ENCODE measurements at regions not wholly inside any gene's neighbourhood (a gene's known extent, or its start where the extent isn't known, plus 50 kb on each side); places are given as distances from the start of the nearest gene placed in this dataset.

DNA sequence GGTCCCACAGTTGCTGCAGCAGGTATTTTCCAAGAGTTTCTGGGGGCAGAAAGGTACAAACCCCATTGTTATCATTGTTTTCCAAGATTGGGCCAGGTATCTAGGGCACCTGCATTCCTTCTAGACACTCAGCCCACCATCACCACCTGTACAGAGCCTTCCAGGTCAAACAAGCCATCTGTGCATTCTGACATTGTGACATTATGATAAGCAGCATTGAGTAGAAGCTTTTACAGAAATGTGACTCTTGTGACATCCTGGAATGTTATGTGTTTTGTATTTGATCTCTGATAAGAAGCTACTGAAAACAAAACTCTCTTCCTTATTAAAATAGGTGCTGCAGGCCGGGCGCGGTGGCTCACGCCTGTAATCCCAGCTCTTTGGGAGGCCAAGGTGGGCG lies 128.1 kb upstream of the CCN2 start:
- Histone ChIP-seq H3K4me3 (ENCODE audit: insufficient read depth, low read depth, low read length) (no peak overlapping the region), H3K27me3 (ENCODE audit: control insufficient read depth, insufficient read depth, low read length) (no peaks in the 10 kb centered on the region), H3K36me3 (replicated peaks; ENCODE audit: control insufficient read depth, insufficient read depth, low read length) (no peaks in the 10 kb centered on the region)
- DNase-seq: no peak

DNA sequence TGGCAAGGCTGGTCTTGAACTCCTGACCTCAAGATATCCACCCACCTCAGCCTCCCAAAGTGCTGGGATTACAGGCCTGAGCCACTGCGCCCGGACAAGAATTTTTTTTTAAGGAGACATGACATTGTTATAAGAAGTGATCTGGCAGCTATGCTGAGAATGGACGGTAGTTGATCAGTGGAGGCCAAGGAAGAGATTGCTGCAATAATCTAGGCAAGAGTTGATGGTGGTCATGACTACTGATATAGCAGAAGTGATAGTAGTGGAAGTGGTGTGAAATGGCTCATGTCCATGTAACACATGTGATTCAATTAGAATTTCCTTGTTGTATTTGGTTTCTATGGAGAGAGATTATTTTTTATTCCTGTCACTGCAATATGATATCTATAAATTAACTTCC lies 125.3 kb upstream of the CCN2 start:
- no peak for DNase-seq
- Histone ChIP-seq H3K4me3 (ENCODE audit: insufficient read depth, low read depth, low read length) (no peak overlapping the region), H3K36me3 (replicated peaks; ENCODE audit: control insufficient read depth, insufficient read depth, low read length) (no peaks in the 10 kb centered on the region), H3K27me3 (ENCODE audit: control insufficient read depth, insufficient read depth, low read length) (no peaks in the 10 kb centered on the region)

GRCh38 chr6:132072831-132073230 lies 121.7 kb upstream of the CCN2 start:
- Histone ChIP-seq H3K27me3 (ENCODE audit: control insufficient read depth, insufficient read depth, low read length) (no peaks in the 10 kb centered on the region), H3K36me3 (replicated peaks; ENCODE audit: control insufficient read depth, insufficient read depth, low read length) (no peaks in the 10 kb centered on the region), H3K4me3 (ENCODE audit: insufficient read depth, low read depth, low read length) (no peak overlapping the region)
- no peak for DNase-seq

GRCh38 chr6:132072271-132072670 lies 121.1 kb upstream of the CCN2 start:
- DNase-seq: no peak
- no peaks in the 10 kb centered on the region for H3K27me3 ChIP-seq (ENCODE audit: control insufficient read depth, insufficient read depth, low read length)
- H3K4me3 ChIP-seq (ENCODE audit: insufficient read depth, low read depth, low read length): no peak overlapping the region
- H3K36me3 ChIP-seq (replicated peaks; ENCODE audit: control insufficient read depth, insufficient read depth, low read length): no peaks in the 10 kb centered on the region

DNA sequence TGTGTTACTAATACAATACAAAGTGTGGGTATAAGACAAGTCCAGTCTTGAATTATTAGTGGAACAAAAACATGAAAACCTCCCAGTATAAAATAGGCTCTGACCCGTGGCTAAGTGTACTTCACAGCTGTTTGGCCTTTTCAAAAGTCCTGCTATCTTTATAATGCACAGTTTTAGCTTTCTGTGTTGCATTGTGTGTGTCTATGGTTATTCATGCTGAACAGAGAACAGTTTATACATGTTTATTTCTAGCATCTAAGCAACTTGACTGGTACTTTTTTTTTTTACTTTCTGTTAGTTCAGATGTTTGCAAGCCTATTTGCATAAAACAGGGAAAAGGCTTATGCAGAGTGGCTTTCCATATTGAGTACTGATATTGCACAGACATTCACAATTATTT lies 119.2 kb upstream of the CCN2 start:
- Histone ChIP-seq H3K36me3 (replicated peaks; ENCODE audit: control insufficient read depth, insufficient read depth, low read length) (no peaks in the 10 kb centered on the region), H3K27me3 (ENCODE audit: control insufficient read depth, insufficient read depth, low read length) (no peaks in the 10 kb centered on the region), H3K4me3 (ENCODE audit: insufficient read depth, low read depth, low read length) (no peak overlapping the region)
- DNase-seq: no peak

DNA sequence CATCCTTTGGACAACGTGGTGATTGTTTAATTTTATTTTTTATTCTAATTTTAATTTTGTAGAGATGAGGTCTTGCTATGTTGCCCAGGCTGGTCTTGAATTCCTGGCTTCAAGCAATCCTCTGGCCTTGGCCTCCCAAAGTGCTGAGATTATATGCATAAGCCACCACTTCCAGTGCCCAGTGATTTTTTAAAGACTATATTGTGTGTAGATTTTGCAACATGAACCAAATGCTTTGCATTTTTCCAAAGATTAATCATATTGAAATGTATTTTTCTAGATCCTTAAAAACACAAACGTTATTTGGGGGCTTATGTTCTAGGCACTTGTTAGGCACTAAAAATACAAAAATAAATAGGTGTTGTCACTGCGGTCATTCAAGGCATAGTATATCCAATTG lies 117.6 kb upstream of the CCN2 start:
- no peaks in the 10 kb centered on the region for H3K27me3 ChIP-seq (ENCODE audit: control insufficient read depth, insufficient read depth, low read length)
- DNase-seq: no peak
- H3K36me3 ChIP-seq (replicated peaks; ENCODE audit: control insufficient read depth, insufficient read depth, low read length): no peaks in the 10 kb centered on the region
- H3K4me3 ChIP-seq (ENCODE audit: insufficient read depth, low read depth, low read length): no peak overlapping the region

DNA sequence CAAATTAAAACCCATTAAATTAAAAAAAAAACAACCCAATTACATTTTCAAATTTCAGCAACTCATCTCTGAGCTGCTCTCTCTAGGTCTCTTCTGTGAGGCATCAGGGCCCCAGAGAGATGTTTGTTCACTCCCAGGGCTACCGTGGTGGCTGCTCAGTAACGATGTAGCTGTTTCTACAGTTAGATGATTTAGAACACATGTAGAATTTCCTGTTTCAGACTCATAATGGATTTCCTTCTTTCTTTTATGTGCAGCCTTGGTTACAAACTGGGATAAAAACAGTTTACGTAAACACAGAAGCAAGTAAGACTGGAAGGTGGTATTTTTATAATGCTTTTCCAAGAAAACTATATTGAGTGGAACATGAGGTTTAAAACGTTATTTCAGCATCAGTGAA lies 116.1 kb upstream of the CCN2 start:
- Histone ChIP-seq H3K4me3 (ENCODE audit: insufficient read depth, low read depth, low read length) (no peak overlapping the region), H3K36me3 (replicated peaks; ENCODE audit: control insufficient read depth, insufficient read depth, low read length) (no peaks in the 10 kb centered on the region)
- DNase-seq: no peak

GRCh38 chr6:132065556-132065955 lies 114.4 kb upstream of the CCN2 start:
- no peak for DNase-seq
- Histone ChIP-seq H3K36me3 (replicated peaks; ENCODE audit: control insufficient read depth, insufficient read depth, low read length) (no peaks in the 10 kb centered on the region), H3K27me3 (ENCODE audit: control insufficient read depth, insufficient read depth, low read length) (no peaks in the 10 kb centered on the region), H3K4me3 (ENCODE audit: insufficient read depth, low read depth, low read length) (no peak overlapping the region)

More for the DNA sequence above, 116.1 kb upstream of the CCN2 start:
- H3K27me3 ChIP-seq (ENCODE audit: control insufficient read depth, insufficient read depth, low read length): no peaks in the 10 kb centered on the region

DNA sequence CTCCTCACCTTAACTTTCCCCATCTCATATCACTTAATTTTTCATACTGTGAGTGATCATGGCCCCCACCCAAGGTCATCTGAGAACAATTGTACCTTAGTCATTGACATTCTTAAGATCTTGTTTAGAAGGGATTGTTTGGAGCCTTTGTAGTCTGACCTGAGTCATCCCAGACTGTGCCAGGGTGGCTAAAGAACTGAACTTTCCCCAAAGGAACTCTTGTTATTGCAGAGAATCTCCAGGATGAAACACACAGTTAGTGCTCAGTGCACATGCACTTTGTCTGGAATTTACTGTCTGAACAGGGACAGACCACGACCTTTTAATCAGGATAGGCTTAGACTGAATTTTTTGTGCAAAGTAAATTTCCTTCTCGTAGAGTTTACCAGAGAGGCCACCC lies 112.6 kb upstream of the CCN2 start:
- Histone ChIP-seq H3K4me3 (ENCODE audit: insufficient read depth, low read depth, low read length) (no peak overlapping the region), H3K36me3 (replicated peaks; ENCODE audit: control insufficient read depth, insufficient read depth, low read length) (no peaks in the 10 kb centered on the region), H3K27me3 (ENCODE audit: control insufficient read depth, insufficient read depth, low read length) (no peaks in the 10 kb centered on the region)
- DNase-seq: no peak

GRCh38 chr6:132063204-132063603 lies 112.0 kb upstream of the CCN2 start:
- no peaks in the 10 kb centered on the region for H3K27me3 ChIP-seq (ENCODE audit: control insufficient read depth, insufficient read depth, low read length)
- no peaks in the 10 kb centered on the region for H3K36me3 ChIP-seq (replicated peaks; ENCODE audit: control insufficient read depth, insufficient read depth, low read length)
- no peak for DNase-seq

DNA sequence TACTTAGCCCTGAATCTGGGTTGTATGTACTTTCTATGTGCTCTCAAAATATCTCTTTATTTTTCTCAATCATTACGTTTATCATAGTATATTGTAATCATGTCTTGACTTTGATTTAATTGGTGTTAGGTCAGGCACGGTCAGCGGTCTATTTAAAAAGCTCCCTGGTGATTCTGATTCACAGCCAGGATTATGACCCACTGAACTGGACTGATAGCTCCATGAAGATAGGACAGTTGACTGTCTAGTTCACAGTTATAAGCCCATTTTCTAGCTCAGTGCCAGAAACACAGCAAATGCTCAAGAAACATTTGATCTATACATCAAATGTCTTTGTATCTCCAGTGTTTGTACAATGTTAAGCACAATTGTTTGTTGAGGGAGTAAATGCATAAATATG lies 111.5 kb upstream of the CCN2 start:
- Histone ChIP-seq H3K4me3 (ENCODE audit: insufficient read depth, low read depth, low read length) (no peak overlapping the region), H3K27me3 (ENCODE audit: control insufficient read depth, insufficient read depth, low read length) (no peaks in the 10 kb centered on the region), H3K36me3 (replicated peaks; ENCODE audit: control insufficient read depth, insufficient read depth, low read length) (no peaks in the 10 kb centered on the region)
- no peak for DNase-seq

More at GRCh38 chr6:132063204-132063603, 112.0 kb upstream of the CCN2 start:
- no peak overlapping the region for H3K4me3 ChIP-seq (ENCODE audit: insufficient read depth, low read depth, low read length)

- DNase-seq: no peak
- no peak overlapping the region for H3K4me3 ChIP-seq (ENCODE audit: insufficient read depth, low read depth, low read length)
- H3K36me3 ChIP-seq (replicated peaks; ENCODE audit: control insufficient read depth, insufficient read depth, low read length): no peaks in the 10 kb centered on the region
- no peaks in the 10 kb centered on the region for H3K27me3 ChIP-seq (ENCODE audit: control insufficient read depth, insufficient read depth, low read length)
These were observed 110.2 kb upstream of the CCN2 start for GRCh38 chr6:132061381-132061780.

- H3K36me3 ChIP-seq (replicated peaks; ENCODE audit: control insufficient read depth, insufficient read depth, low read length): no peaks in the 10 kb centered on the region
- H3K4me3 ChIP-seq (ENCODE audit: insufficient read depth, low read depth, low read length): no peak overlapping the region
- no peaks in the 10 kb centered on the region for H3K27me3 ChIP-seq (ENCODE audit: control insufficient read depth, insufficient read depth, low read length)
- no peak for DNase-seq
These were observed 109.4 kb upstream of the CCN2 start for GRCh38 chr6:132060591-132060990.

GRCh38 chr6:132058975-132059374 lies 107.8 kb upstream of the CCN2 start:
- H3K36me3 ChIP-seq (replicated peaks; ENCODE audit: control insufficient read depth, insufficient read depth, low read length): no peaks in the 10 kb centered on the region
- H3K27me3 ChIP-seq (ENCODE audit: control insufficient read depth, insufficient read depth, low read length): no peaks in the 10 kb centered on the region
- no peak overlapping the region for H3K4me3 ChIP-seq (ENCODE audit: insufficient read depth, low read depth, low read length)
- no peak for DNase-seq

- DNase-seq: no peak
- Histone ChIP-seq H3K36me3 (replicated peaks; ENCODE audit: control insufficient read depth, insufficient read depth, low read length) (no peaks in the 10 kb centered on the region), H3K27me3 (ENCODE audit: control insufficient read depth, insufficient read depth, low read length) (no peaks in the 10 kb centered on the region), H3K4me3 (ENCODE audit: insufficient read depth, low read depth, low read length) (no peak overlapping the region)
These were observed 103.4 kb upstream of the CCN2 start for GRCh38 chr6:132054525-132054924.

- Histone ChIP-seq H3K27me3 (ENCODE audit: control insufficient read depth, insufficient read depth, low read length) (no peaks in the 10 kb centered on the region), H3K36me3 (replicated peaks; ENCODE audit: control insufficient read depth, insufficient read depth, low read length) (no peaks in the 10 kb centered on the region), H3K4me3 (ENCODE audit: insufficient read depth, low read depth, low read length) (no peak overlapping the region)
- no peak for DNase-seq
These were observed 102.3 kb upstream of the CCN2 start for GRCh38 chr6:132053511-132053910.
